ENCODE measurements at regions not wholly inside any gene's neighbourhood (a gene's known extent, or its start where the extent isn't known, plus 50 kb on each side); places are given as distances from the start of the nearest gene placed in this dataset.

- no peak for DNase-seq (ENCODE audit: low read depth in 3 of 3)
Measured at GRCh38 chr12:46910830-46911229, 85.0 kb upstream of the SLC38A4 start.

GRCh38 chr12:46914336-46914735, 88.5 kb upstream of the SLC38A4 start:
- no peak for DNase-seq (ENCODE audit: low read depth in 3 of 3)

- no peak for DNase-seq (ENCODE audit: low read depth in 3 of 3)
Measured at GRCh38 chr12:46915082-46915481, 89.3 kb upstream of the SLC38A4 start.

GRCh38 chr12:46915836-46916235, 90.0 kb upstream of the SLC38A4 start:
- DNase-seq (ENCODE audit: low read depth in 3 of 3) = no peak

GRCh38 chr12:46916796-46917419, 91.1 kb upstream of the SLC38A4 start:
- no peak for DNase-seq (ENCODE audit: low read depth in 3 of 3)

- DNase-seq (ENCODE audit: low read depth in 3 of 3) = no peak
Measured at GRCh38 chr12:46917821-46918220, 92.0 kb upstream of the SLC38A4 start.

GRCh38 chr12:46918631-46919030, 92.8 kb upstream of the SLC38A4 start:
- no peak for DNase-seq (ENCODE audit: low read depth in 3 of 3)

- no peak for DNase-seq (ENCODE audit: low read depth in 3 of 3)
Measured at GRCh38 chr12:46919666-46920400, 94.0 kb upstream of the SLC38A4 start.

GRCh38 chr12:46920499-46920898, 94.7 kb upstream of the SLC38A4 start:
- DNase-seq (ENCODE audit: low read depth in 3 of 3) = no peak

GRCh38 chr12:46921048-46921763, 95.4 kb upstream of the SLC38A4 start:
- DNase-seq (ENCODE audit: low read depth in 3 of 3) = no peak

GRCh38 chr12:46921764-46922133, 96.0 kb upstream of the SLC38A4 start:
- DNase-seq (ENCODE audit: low read depth in 3 of 3) = no peak

GRCh38 chr12:46926526-46926925, 100.7 kb upstream of the SLC38A4 start:
- DNase-seq (ENCODE audit: low read depth in 3 of 3) = no peak

GRCh38 chr12:46930101-46930500, 104.3 kb upstream of the SLC38A4 start:
- no peak for DNase-seq (ENCODE audit: low read depth in 3 of 3)

GRCh38 chr12:46933947-46934346, 108.2 kb upstream of the SLC38A4 start:
- no peak for DNase-seq (ENCODE audit: low read depth in 3 of 3)

- no peak for DNase-seq (ENCODE audit: low read depth in 3 of 3)
Measured at GRCh38 chr12:46934374-46935111, 108.7 kb upstream of the SLC38A4 start.

- DNase-seq (ENCODE audit: low read depth in 3 of 3) = no peak
Measured at GRCh38 chr12:46935271-46935847, 109.6 kb upstream of the SLC38A4 start.

GRCh38 chr12:46936042-46936441, 110.2 kb upstream of the SLC38A4 start:
- no peak for DNase-seq (ENCODE audit: low read depth in 3 of 3)

GRCh38 chr12:46938071-46938678, 112.4 kb upstream of the SLC38A4 start:
- no peak for DNase-seq (ENCODE audit: low read depth in 3 of 3)

- no peak for DNase-seq (ENCODE audit: low read depth in 3 of 3)
Measured at GRCh38 chr12:46941981-46942380, 116.2 kb upstream of the SLC38A4 start.

- DNase-seq (ENCODE audit: low read depth in 3 of 3) = no peak
Measured at GRCh38 chr12:46942579-46942978, 116.8 kb upstream of the SLC38A4 start.

GRCh38 chr12:46944088-46944487, 118.3 kb upstream of the SLC38A4 start:
- no peak for DNase-seq (ENCODE audit: low read depth in 3 of 3)
